GM12865 (cell line): ENCODE measurements at regions not wholly inside any gene's neighbourhood (a gene's known extent, or its start where the extent isn't known, plus 50 kb on each side); places are given as distances from the start of the nearest gene placed in this dataset.
"Not testable (repeated sequence)": the region's sequence is repeated elsewhere in the genome, so short reads cannot be mapped to it uniquely, and the experiment has no call there.

Experiments used
- DNase-seq: peaks from one replicate; pipeline ENCODE4 v3.0.0; 2010; ENCODE audit warnings: low read depth
- H3K4me3 ChIP-seq: 2 replicates; pipeline ENCODE4 v1.5.1; 2011; ENCODE audit warnings: mild to moderate bottlenecking, low read depth, low read length, control low read depth
- TF ChIP-seq, protein P1 (sequence below): IDR thresholded peaks from 2 replicates; pipeline ENCODE4 v1.5.1; 2011; ENCODE audit warnings: low read length, control low read depth, low read depth, inconsistent platforms; ENCODE audit not compliant: insufficient read depth; ENCODE audit errors: missing control alignments

GRCh38 chr3:135582800-135583199 lies 382.7 kb upstream of the PPP2R3A start:
- no peak overlapping the region for H3K4me3 ChIP-seq
- TF ChIP-seq, protein P1, sequence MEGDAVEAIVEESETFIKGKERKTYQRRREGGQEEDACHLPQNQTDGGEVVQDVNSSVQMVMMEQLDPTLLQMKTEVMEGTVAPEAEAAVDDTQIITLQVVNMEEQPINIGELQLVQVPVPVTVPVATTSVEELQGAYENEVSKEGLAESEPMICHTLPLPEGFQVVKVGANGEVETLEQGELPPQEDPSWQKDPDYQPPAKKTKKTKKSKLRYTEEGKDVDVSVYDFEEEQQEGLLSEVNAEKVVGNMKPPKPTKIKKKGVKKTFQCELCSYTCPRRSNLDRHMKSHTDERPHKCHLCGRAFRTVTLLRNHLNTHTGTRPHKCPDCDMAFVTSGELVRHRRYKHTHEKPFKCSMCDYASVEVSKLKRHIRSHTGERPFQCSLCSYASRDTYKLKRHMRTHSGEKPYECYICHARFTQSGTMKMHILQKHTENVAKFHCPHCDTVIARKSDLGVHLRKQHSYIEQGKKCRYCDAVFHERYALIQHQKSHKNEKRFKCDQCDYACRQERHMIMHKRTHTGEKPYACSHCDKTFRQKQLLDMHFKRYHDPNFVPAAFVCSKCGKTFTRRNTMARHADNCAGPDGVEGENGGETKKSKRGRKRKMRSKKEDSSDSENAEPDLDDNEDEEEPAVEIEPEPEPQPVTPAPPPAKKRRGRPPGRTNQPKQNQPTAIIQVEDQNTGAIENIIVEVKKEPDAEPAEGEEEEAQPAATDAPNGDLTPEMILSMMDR: no peak
- DNase-seq: no peak

- no peak for DNase-seq
- no peak overlapping the region for H3K4me3 ChIP-seq
- TF ChIP-seq, protein P1: no peak
Measured at GRCh38 chr3:135596563-135596962, 369.0 kb upstream of the PPP2R3A start.

GRCh38 chr3:135597855-135598254 lies 367.7 kb upstream of the PPP2R3A start:
- DNase-seq: no peak
- TF ChIP-seq, protein P1: no peak
- H3K4me3 ChIP-seq: no peak overlapping the region

DNA sequence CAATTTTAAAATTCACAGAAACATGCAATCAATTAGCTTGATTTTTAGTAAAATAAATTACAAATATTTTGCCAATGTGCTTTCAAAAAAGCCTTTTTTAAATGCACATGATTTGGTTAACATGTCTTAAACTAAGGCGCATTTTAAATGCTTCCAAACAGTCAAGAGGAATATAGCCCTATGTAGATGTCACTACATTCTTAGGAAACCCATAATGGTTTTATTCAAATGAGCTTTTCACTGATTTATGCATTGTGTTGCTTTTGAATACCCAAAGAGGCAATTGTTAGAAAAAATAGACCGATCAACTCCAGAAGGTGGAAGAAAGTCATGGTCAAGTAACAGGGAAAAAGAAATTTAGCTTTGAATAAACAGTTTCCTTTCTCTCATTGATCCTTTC lies 366.9 kb upstream of the PPP2R3A start:
- H3K4me3 ChIP-seq: no peak overlapping the region
- no peak for DNase-seq
- TF ChIP-seq, protein P1: no peak

DNA sequence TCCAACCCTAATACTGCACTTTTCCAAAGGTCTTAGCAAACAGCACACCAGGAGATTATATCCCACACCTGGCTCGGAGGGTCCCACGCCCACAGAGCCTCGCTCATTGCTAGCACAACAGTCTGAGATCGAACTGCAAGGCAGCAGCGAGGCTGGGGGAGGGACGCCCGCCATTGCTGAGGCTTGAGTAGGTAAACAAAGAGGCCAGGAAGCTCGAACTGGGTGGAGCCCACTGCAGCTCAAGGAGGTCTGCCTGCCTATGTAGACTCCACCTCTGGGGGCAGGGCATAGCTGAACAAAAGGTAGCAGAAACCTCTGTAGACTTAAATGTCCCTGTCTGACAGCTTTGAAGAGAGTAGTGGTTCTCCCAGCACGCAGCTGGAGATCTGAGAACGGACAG lies 361.0 kb upstream of the PPP2R3A start:
- not testable (repeated sequence) for H3K4me3 ChIP-seq, DNase-seq

- no peak overlapping the region for H3K4me3 ChIP-seq
- DNase-seq: no peak
- TF ChIP-seq, protein P1: no peak
Measured at GRCh38 chr3:135618123-135618522, 347.4 kb upstream of the PPP2R3A start.

GRCh38 chr3:135621184-135621920 lies 344.2 kb upstream of the PPP2R3A start:
- no peak overlapping the region for H3K4me3 ChIP-seq
- TF ChIP-seq, protein P1: no peak
- no peak for DNase-seq

- no peak for DNase-seq
- TF ChIP-seq, protein P1: no peak
- H3K4me3 ChIP-seq: no peak overlapping the region
Measured at GRCh38 chr3:135622215-135622614, 343.3 kb upstream of the PPP2R3A start.
